ENCODE measurements at regions not wholly inside any gene's neighbourhood (a gene's known extent, or its start where the extent isn't known, plus 50 kb on each side); places are given as distances from the start of the nearest gene placed in this dataset.

DNA sequence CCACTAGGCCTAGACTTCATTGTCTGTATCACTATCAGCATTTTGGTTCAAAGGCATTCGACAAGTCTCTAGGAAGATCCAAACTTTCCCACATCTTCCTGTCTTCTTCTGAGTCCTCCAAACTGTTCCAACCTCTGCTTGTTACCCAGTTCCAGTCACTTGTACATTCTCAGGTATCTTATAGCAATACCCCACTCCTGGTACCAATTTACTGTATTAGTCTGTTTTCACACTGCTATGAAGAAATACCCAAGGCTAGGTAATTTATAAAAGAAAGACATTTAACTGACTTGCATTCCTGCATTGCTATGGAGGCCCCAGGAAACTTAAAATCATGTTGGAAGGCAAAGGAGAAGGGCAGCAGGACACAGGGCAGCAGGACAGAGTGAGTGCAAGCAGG is 293.9 kb downstream of the ARAP2 start:
- Histone ChIP-seq H2AK5ac (ENCODE audit: low read depth, low read length) (no peak overlapping the region), H2BK5ac (ENCODE audit: low read depth, low read length) (no peak overlapping the region)
- WGBS, 2 experiments (ENCODE audit: extremely low coverage in 1 of 2, insufficient coverage in 1 of 2, insufficient read length in 1 of 2, insufficient replicate concordance in 2 of 2, low coverage in 1 of 2, low lambda C conversion rate in 2 of 2, missing lambda C conversion rate in 1 of 2), result 90% methylated on average over 1 of the region's 1 CpG; no CpG with 5 or more reads in 1 of the 2 experiments

More for the DNA sequence above, 293.9 kb downstream of the ARAP2 start:
- no peak overlapping the region for H4K91ac ChIP-seq (replicated peaks; ENCODE audit: insufficient read length, low read length)
- H3K9me3 ChIP-seq (ENCODE audit: insufficient read depth in 2 of 2, low read depth in 1 of 2, low read length in 1 of 2), result peaks cover 9 to 11% of the 10 kb centered on the region in 2 experiments; a peak in 3 of 4 replicates
- no peak overlapping the region for H3K9ac ChIP-seq (replicated peaks in 1 of 4; ENCODE audit: extremely low read depth in 1 of 4, low read depth in 3 of 4, low read length in 3 of 4)
- H3K56ac ChIP-seq (replicated peaks; ENCODE audit: insufficient read length, low read depth, low read length), result no peak overlapping the region
- no peak overlapping the region for H2BK120ac ChIP-seq (replicated peaks; ENCODE audit: low read depth, low read length)
- H2BK12ac ChIP-seq (ENCODE audit: low read depth, low read length), result no peak overlapping the region
- no peaks in the 10 kb centered on the region; a peak in 1 of 8 replicates for H3K36me3 ChIP-seq (ENCODE audit: control insufficient read depth in 2 of 4, insufficient read depth in 4 of 4, low read length in 3 of 4)
- DNase-seq (ENCODE audit: low read depth in 1 of 2, low spot score in 2 of 2), result no peak
- no peaks in the 10 kb centered on the region for H4K20me1 ChIP-seq (replicated peaks in 1 of 2; ENCODE audit: control insufficient read depth in 1 of 2, insufficient read depth in 2 of 2, low read length in 2 of 2)
- no peak overlapping the region for H2BK15ac ChIP-seq (ENCODE audit: low read length)
- no peak overlapping the region for H4K5ac ChIP-seq (ENCODE audit: insufficient read length, low read depth, low read length)
- no peak overlapping the region for H3K4me2 ChIP-seq (ENCODE audit: insufficient read depth in 1 of 2, low read depth in 2 of 2, low read length in 2 of 2)
- no peak overlapping the region for H2BK20ac ChIP-seq (ENCODE audit: low read length)
- H3K23ac ChIP-seq (ENCODE audit: insufficient read length), result no peak overlapping the region
- H3K18ac ChIP-seq (ENCODE audit: extremely low read depth, low read length), result no peak overlapping the region
- no peaks in the 10 kb centered on the region for H3K27me3 ChIP-seq (replicated peaks in 1 of 4; ENCODE audit: control insufficient read depth in 3 of 4, extremely low read depth in 1 of 4, insufficient read depth in 3 of 4, low read length in 3 of 4)
- H3K4me1 ChIP-seq (replicated peaks in 1 of 4; ENCODE audit: control insufficient read depth in 3 of 4, insufficient read depth in 4 of 4, low read length in 3 of 4), result no peaks in the 10 kb centered on the region
- H3K4me3 ChIP-seq (ENCODE audit: extremely low read depth in 1 of 4, insufficient read depth in 2 of 4, low read depth in 3 of 4, low read length in 4 of 4), result no peak overlapping the region
- no peaks in the 10 kb centered on the region for H3K23me2 ChIP-seq (ENCODE audit: low read depth, low read length)
- H3K79me2 ChIP-seq (ENCODE audit: control insufficient read depth in 1 of 2, insufficient read depth in 2 of 2, low read length in 2 of 2), result no peaks in the 10 kb centered on the region
- no peak overlapping the region for H3K14ac ChIP-seq (ENCODE audit: insufficient read length)
- no peak for FAIRE-seq
- ChIA-PET CTCF (ENCODE audit: partially characterized antibody) (no interaction called here), POLR2A (ENCODE audit: partially characterized antibody) (no interaction called here)
- no peak overlapping the region for H4K8ac ChIP-seq (ENCODE audit: extremely low read depth, insufficient read depth, low read length)
- no peak for TF ChIP-seq SUZ12 (IDR thresholded peaks at IDR 0.05; ENCODE audit: low read length)
- no peaks in the 10 kb centered on the region for H3K79me1 ChIP-seq (ENCODE audit: low read depth, low read length)
- H3K27ac ChIP-seq (ENCODE audit: low read depth, low read length), result no peak overlapping the region
- no peak overlapping the region for H2AFZ ChIP-seq (ENCODE audit: low read length)
- H3K4ac ChIP-seq (replicated peaks; ENCODE audit: insufficient read length, low read depth, low read length), result no peak overlapping the region
